ENCODE measurements at regions not wholly inside any gene's neighbourhood (a gene's known extent, or its start where the extent isn't known, plus 50 kb on each side); places are given as distances from the start of the nearest gene placed in this dataset.

DNA sequence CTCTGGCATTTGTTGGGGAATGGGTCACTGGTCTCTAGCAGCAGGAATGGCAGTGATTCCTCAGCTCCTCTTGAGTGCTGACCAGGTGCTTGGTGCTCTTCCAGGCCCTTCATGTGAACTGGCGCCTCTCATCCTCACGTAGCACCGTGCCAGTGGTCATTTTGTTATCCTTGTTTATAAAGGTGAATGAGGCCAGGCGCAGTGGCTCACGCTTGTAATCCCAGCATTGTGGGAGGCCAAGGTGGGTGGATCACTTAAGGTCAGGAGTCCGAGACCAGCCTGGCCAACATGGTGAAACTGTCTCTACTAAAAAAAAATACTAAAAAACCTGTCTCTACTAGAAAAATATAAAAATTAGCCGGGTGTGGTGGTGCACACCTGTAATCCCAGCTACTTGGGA, 301.3 kb downstream of the QKI start:
- H3F3A ChIP-seq (ENCODE audit: insufficient read depth), result no peaks in the 10 kb centered on the region
- no peak overlapping the region for H3K27ac ChIP-seq (ENCODE audit: low read depth, low read length)
- H3K9me3 ChIP-seq (ENCODE audit: insufficient read depth, low read length), result no peaks in the 10 kb centered on the region
- H3K9ac ChIP-seq (ENCODE audit: low read length), result no peak overlapping the region
- no peak overlapping the region for H3K4me3 ChIP-seq (ENCODE audit: insufficient read depth, low read length, poor library complexity, severe bottlenecking)
- no peak for TF ChIP-seq EZH2phosphoT487 (conservative IDR thresholded peaks at IDR 0.05; ENCODE audit: low read length)
- TF ChIP-seq, protein P1, sequence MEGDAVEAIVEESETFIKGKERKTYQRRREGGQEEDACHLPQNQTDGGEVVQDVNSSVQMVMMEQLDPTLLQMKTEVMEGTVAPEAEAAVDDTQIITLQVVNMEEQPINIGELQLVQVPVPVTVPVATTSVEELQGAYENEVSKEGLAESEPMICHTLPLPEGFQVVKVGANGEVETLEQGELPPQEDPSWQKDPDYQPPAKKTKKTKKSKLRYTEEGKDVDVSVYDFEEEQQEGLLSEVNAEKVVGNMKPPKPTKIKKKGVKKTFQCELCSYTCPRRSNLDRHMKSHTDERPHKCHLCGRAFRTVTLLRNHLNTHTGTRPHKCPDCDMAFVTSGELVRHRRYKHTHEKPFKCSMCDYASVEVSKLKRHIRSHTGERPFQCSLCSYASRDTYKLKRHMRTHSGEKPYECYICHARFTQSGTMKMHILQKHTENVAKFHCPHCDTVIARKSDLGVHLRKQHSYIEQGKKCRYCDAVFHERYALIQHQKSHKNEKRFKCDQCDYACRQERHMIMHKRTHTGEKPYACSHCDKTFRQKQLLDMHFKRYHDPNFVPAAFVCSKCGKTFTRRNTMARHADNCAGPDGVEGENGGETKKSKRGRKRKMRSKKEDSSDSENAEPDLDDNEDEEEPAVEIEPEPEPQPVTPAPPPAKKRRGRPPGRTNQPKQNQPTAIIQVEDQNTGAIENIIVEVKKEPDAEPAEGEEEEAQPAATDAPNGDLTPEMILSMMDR (IDR thresholded peaks at IDR 0.05; ENCODE audit: insufficient read depth, low read length, poor library complexity, severe bottlenecking), result no peak
- H3K36me3 ChIP-seq (ENCODE audit: low read length), result no peaks in the 10 kb centered on the region
- no peaks in the 10 kb centered on the region for H3K79me2 ChIP-seq (ENCODE audit: insufficient read depth, low read length)
- H2AFZ ChIP-seq (ENCODE audit: low read depth, low read length, severe bottlenecking), result no peak overlapping the region
- no peaks in the 10 kb centered on the region for H4K20me1 ChIP-seq (ENCODE audit: low read depth, low read length)
- peak overlapping the region; percentile 47 for H3K4me2 ChIP-seq (ENCODE audit: low read depth, low read length, poor library complexity, severe bottlenecking)
- H3K9me2 ChIP-seq (replicated peaks; ENCODE audit: insufficient read depth, low read length), result no peaks in the 10 kb centered on the region
- H3K27me3 ChIP-seq (ENCODE audit: low read length), result no peaks in the 10 kb centered on the region

DNA sequence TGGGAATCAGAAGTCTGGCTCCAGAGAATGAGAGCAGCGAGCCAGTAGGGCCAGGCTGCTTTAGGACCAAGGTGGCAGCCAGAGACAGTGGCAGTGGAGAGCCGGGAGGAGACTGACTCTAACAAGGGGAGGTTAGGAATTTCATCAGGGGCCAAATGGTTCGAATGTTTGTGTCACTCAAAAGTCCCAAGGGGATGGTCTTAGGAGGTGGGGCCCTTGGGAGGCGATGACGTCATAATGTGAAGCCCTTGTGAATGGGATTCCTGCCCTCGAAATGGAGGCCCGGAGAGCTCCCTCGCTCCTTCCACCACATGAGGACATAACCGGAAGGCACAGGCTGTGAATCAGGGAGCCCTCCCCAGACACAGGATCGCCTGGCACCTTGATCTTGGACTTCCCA, 299.7 kb downstream of the QKI start:
- Histone ChIP-seq H3K9ac (ENCODE audit: low read length) (no peak overlapping the region), H3K27ac (ENCODE audit: low read depth, low read length) (no peak overlapping the region)

GRCh38 chr6:163712981-163713380, 298.5 kb downstream of the QKI start:
- Histone ChIP-seq H3K27me3 (ENCODE audit: low read length) (no peaks in the 10 kb centered on the region), H3F3A (ENCODE audit: insufficient read depth) (peaks cover 4% of the 10 kb centered on the region; the same call in 1 of the 2 replicates), H3K4me2 (ENCODE audit: low read depth, low read length, poor library complexity, severe bottlenecking) (peak overlapping the region; percentile 39), H3K9ac (ENCODE audit: low read length) (peak overlapping the region; percentile 20; the same call in 1 of the 2 replicates), H4K20me1 (ENCODE audit: low read depth, low read length) (no peaks in the 10 kb centered on the region), H3K4me3 (ENCODE audit: insufficient read depth, low read length, poor library complexity, severe bottlenecking) (no peak overlapping the region), H3K9me3 (ENCODE audit: insufficient read depth, low read length) (no peaks in the 10 kb centered on the region), H3K9me2 (replicated peaks; ENCODE audit: insufficient read depth, low read length) (no peaks in the 10 kb centered on the region), H3K79me2 (ENCODE audit: insufficient read depth, low read length) (no peaks in the 10 kb centered on the region), H3K27ac (ENCODE audit: low read depth, low read length) (peak overlapping the region; percentile 52), H2AFZ (ENCODE audit: low read depth, low read length, severe bottlenecking) (no peak overlapping the region), H3K36me3 (ENCODE audit: low read length) (no peaks in the 10 kb centered on the region)
- TF ChIP-seq, protein P1 (IDR thresholded peaks at IDR 0.05; ENCODE audit: insufficient read depth, low read length, poor library complexity, severe bottlenecking), result no peak
- TF ChIP-seq EZH2phosphoT487 (conservative IDR thresholded peaks at IDR 0.05; ENCODE audit: low read length), result no peak

More for the DNA sequence above, 299.7 kb downstream of the QKI start:
- H3K4me2 ChIP-seq (ENCODE audit: low read depth, low read length, poor library complexity, severe bottlenecking), result no peak overlapping the region
- no peaks in the 10 kb centered on the region for H3K9me2 ChIP-seq (replicated peaks; ENCODE audit: insufficient read depth, low read length)
- no peaks in the 10 kb centered on the region for H4K20me1 ChIP-seq (ENCODE audit: low read depth, low read length)
- H3K9me3 ChIP-seq (ENCODE audit: insufficient read depth, low read length), result no peaks in the 10 kb centered on the region
- no peak overlapping the region for H2AFZ ChIP-seq (ENCODE audit: low read depth, low read length, severe bottlenecking)
- no peaks in the 10 kb centered on the region for H3F3A ChIP-seq (ENCODE audit: insufficient read depth)
- no peaks in the 10 kb centered on the region for H3K36me3 ChIP-seq (ENCODE audit: low read length)
- no peaks in the 10 kb centered on the region for H3K79me2 ChIP-seq (ENCODE audit: insufficient read depth, low read length)
- H3K27me3 ChIP-seq (ENCODE audit: low read length), result no peaks in the 10 kb centered on the region
- TF ChIP-seq, protein P1 (IDR thresholded peaks at IDR 0.05; ENCODE audit: insufficient read depth, low read length, poor library complexity, severe bottlenecking), result no peak
- no peak for TF ChIP-seq EZH2phosphoT487 (conservative IDR thresholded peaks at IDR 0.05; ENCODE audit: low read length)
- no peak overlapping the region for H3K4me3 ChIP-seq (ENCODE audit: insufficient read depth, low read length, poor library complexity, severe bottlenecking)
